CD4-positive, alpha-beta T cell treated with Interleukin-4 for 4 hours (primary cell): ENCODE measurements at regions not wholly inside any gene's neighbourhood (a gene's known extent, or its start where the extent isn't known, plus 50 kb on each side); places are given as distances from the start of the nearest gene placed in this dataset.

Experiments
- DNase-seq: peaks from one replicate; pipeline ENCODE4 v3.0.0-alpha.2; 2020

- no peak for DNase-seq
These were observed 223.3 kb downstream of the SEC61B start for GRCh38 chr9:99445371-99445891.

- DNase-seq: no peak
These were observed 223.8 kb downstream of the SEC61B start for GRCh38 chr9:99445920-99446319.

- DNase-seq: no peak
These were observed 225.9 kb downstream of the SEC61B start for GRCh38 chr9:99447951-99448350.

- no peak for DNase-seq
These were observed 227.6 kb downstream of the SEC61B start for GRCh38 chr9:99449726-99450125.

GRCh38 chr9:99451112-99451606 is 229.1 kb downstream of the SEC61B start:
- DNase-seq: no peak

- DNase-seq: no peak
These were observed 235.3 kb downstream of the SEC61B start for GRCh38 chr9:99457406-99457805.

GRCh38 chr9:99457981-99458380 is 235.9 kb downstream of the SEC61B start:
- DNase-seq: no peak

- DNase-seq: no peak
These were observed 237.8 kb downstream of the SEC61B start for GRCh38 chr9:99459919-99460318.

GRCh38 chr9:99463131-99463530 is 241.0 kb downstream of the SEC61B start:
- DNase-seq: no peak

GRCh38 chr9:99464568-99464967 is 242.5 kb downstream of the SEC61B start:
- no peak for DNase-seq

GRCh38 chr9:99465231-99465907 is 243.3 kb downstream of the SEC61B start:
- DNase-seq: no peak

- DNase-seq: no peak
These were observed 244.0 kb downstream of the SEC61B start for GRCh38 chr9:99466104-99466503.

- no peak for DNase-seq
These were observed 244.7 kb downstream of the SEC61B start for GRCh38 chr9:99466781-99467180.

GRCh38 chr9:99471033-99471432 is 249.0 kb downstream of the SEC61B start:
- no peak for DNase-seq

GRCh38 chr9:99472240-99472915 is 250.3 kb downstream of the SEC61B start:
- DNase-seq: no peak

- DNase-seq: no peak
These were observed 250.8 kb downstream of the SEC61B start for GRCh38 chr9:99472916-99473245.

- no peak for DNase-seq
These were observed 252.1 kb downstream of the SEC61B start for GRCh38 chr9:99474186-99474585.

- DNase-seq: no peak
These were observed 253.5 kb downstream of the SEC61B start for GRCh38 chr9:99475401-99476065.

- no peak for DNase-seq
These were observed 256.5 kb downstream of the SEC61B start for GRCh38 chr9:99478469-99479027.

GRCh38 chr9:99479929-99480328 is 257.8 kb downstream of the SEC61B start:
- DNase-seq: no peak

GRCh38 chr9:99485459-99485858 is 263.4 kb downstream of the SEC61B start:
- DNase-seq: no peak

- no peak for DNase-seq
These were observed 264.6 kb downstream of the SEC61B start for GRCh38 chr9:99486684-99487083.
